Left ventricle myocardium inferior (tissue), 1 donor: ENCODE measurements at regions not wholly inside any gene's neighbourhood (a gene's known extent, or its start where the extent isn't known, plus 50 kb on each side); places are given as distances from the start of the nearest gene placed in this dataset.

ENCODE experiments used
- DNase-seq: peaks from one replicate; pipeline ENCODE4 v3.0.0-alpha.2; 2020
- H3K27ac ChIP-seq: fragments of 200-600 bp; replicated peaks from 2 replicates; pipeline ENCODE4 v1.8.0; 2021
- H3K27me3 ChIP-seq: fragments of 200-600 bp; 2 replicates; pipeline ENCODE4 v1.8.0; 2021; ENCODE audit warnings: low read depth
- H3K36me3 ChIP-seq: fragments of 200-600 bp; 2 replicates; pipeline ENCODE4 v1.8.0; 2021
- H3K4me1 ChIP-seq: fragments of 200-600 bp; 2 replicates; pipeline ENCODE4 v1.8.0; 2021
- H3K4me3 ChIP-seq: fragments of 200-600 bp; 2 replicates; pipeline ENCODE4 v1.8.0; 2021; ENCODE audit warnings: mild to moderate bottlenecking, moderate library complexity
- H3K9me3 ChIP-seq: fragments of 200-600 bp; replicated peaks from 2 replicates; pipeline ENCODE4 v1.8.0; 2021
- CTCF ChIP-seq: fragments of 200-600 bp; IDR thresholded peaks from 2 replicates; pipeline ENCODE4 v1.8.0; 2021; ENCODE audit warnings: antibody characterized with exemption, mild to moderate bottlenecking, borderline replicate concordance
- intact Hi-C: fragments of 100-400 bp; cut with micrococcal nuclease; formaldehyde crosslinking; loops from one replicate; pipeline ENCODE4 v1.11.0; 2022
- donor health status: DM: no; HTN: yes; CAD: no; lungs with severe emphysema.

- no peak for TF ChIP-seq CTCF
- H3K4me1 ChIP-seq, result no peaks in the 10 kb centered on the region
- intact Hi-C loops, result no loop called here
- H3K27me3 ChIP-seq, result no peaks in the 10 kb centered on the region
- DNase-seq, result no peak
- no peaks in the 10 kb centered on the region for H3K36me3 ChIP-seq
- no peaks in the 10 kb centered on the region for H3K9me3 ChIP-seq
- no peak overlapping the region for H3K27ac ChIP-seq
- H3K4me3 ChIP-seq, result no peak overlapping the region
Measured at GRCh38 chr13:73404581-73404980, 345.8 kb downstream of the KLF5 start.

- no peak overlapping the region for H3K27ac ChIP-seq
Measured at GRCh38 chr13:73403355-73404120, 344.7 kb downstream of the KLF5 start.

GRCh38 chr13:73401769-73402168 is 343.0 kb downstream of the KLF5 start:
- no peak for TF ChIP-seq CTCF
- intact Hi-C loops, result no loop called here
- no peak overlapping the region for H3K4me3 ChIP-seq
- no peaks in the 10 kb centered on the region for H3K36me3 ChIP-seq
- H3K27ac ChIP-seq, result no peak overlapping the region
- H3K9me3 ChIP-seq, result no peaks in the 10 kb centered on the region
- DNase-seq, result no peak
- no peaks in the 10 kb centered on the region for H3K4me1 ChIP-seq
- H3K27me3 ChIP-seq, result no peaks in the 10 kb centered on the region

More at GRCh38 chr13:73403355-73404120, 344.7 kb downstream of the KLF5 start:
- Histone ChIP-seq H3K9me3 (no peaks in the 10 kb centered on the region), H3K4me1 (no peaks in the 10 kb centered on the region), H3K36me3 (no peaks in the 10 kb centered on the region), H3K27me3 (no peaks in the 10 kb centered on the region), H3K4me3 (no peak overlapping the region)
- intact Hi-C loops, result no loop called here
- no peak for TF ChIP-seq CTCF
- no peak for DNase-seq

- Histone ChIP-seq H3K36me3 (no peaks in the 10 kb centered on the region), H3K4me3 (no peak overlapping the region), H3K27me3 (no peaks in the 10 kb centered on the region), H3K27ac (no peak overlapping the region), H3K4me1 (no peaks in the 10 kb centered on the region), H3K9me3 (no peaks in the 10 kb centered on the region)
- intact Hi-C loops, result no loop called here
- TF ChIP-seq CTCF, result no peak
- no peak for DNase-seq
Measured at GRCh38 chr13:73399347-73400216, 340.8 kb downstream of the KLF5 start.

- Histone ChIP-seq H3K4me3 (no peak overlapping the region), H3K27ac (no peak overlapping the region), H3K27me3 (no peaks in the 10 kb centered on the region), H3K4me1 (no peaks in the 10 kb centered on the region), H3K36me3 (no peaks in the 10 kb centered on the region), H3K9me3 (no peaks in the 10 kb centered on the region)
- intact Hi-C loops, result no loop called here
- TF ChIP-seq CTCF, result no peak
- no peak for DNase-seq
Measured at GRCh38 chr13:73397496-73398305, 338.9 kb downstream of the KLF5 start.
